Hepatocyte (in vitro differentiated cells): ENCODE measurements at regions not wholly inside any gene's neighbourhood (a gene's known extent, or its start where the extent isn't known, plus 50 kb on each side); places are given as distances from the start of the nearest gene placed in this dataset.

Source experiments
- DNase-seq: peaks from one replicate; pipeline ENCODE4 v3.0.0-alpha.2; 2016; ENCODE audit warnings: low spot score
- H2AFZ ChIP-seq: fragments of 200-600 bp; sonication (generic); 2 replicates; pipeline ENCODE4 v1.6.0; 2016; ENCODE audit warnings: antibody characterized with exemption, mild to moderate bottlenecking
- H3K27ac ChIP-seq: fragments of 200-600 bp; sonication (generic); 2 replicates; pipeline ENCODE4 v1.5.1; 2016; ENCODE audit warnings: mild to moderate bottlenecking
- H3K27me3 ChIP-seq: fragments of 200-600 bp; sonication (generic); 2 replicates; pipeline ENCODE4 v1.6.1; 2016
- H3K36me3 ChIP-seq: fragments of 200-600 bp; sonication (generic); replicated peaks from 2 replicates; pipeline ENCODE4 v1.5.1; 2016; ENCODE audit warnings: low read depth; ENCODE audit not compliant: insufficient read depth
- H3K4me1 ChIP-seq: fragments of 200-600 bp; sonication (generic); 2 replicates; pipeline ENCODE4 v1.5.1; 2016; ENCODE audit warnings: mild to moderate bottlenecking, moderate library complexity; ENCODE audit not compliant: insufficient read depth
- H3K4me2 ChIP-seq: fragments of 200-600 bp; sonication (generic); 2 replicates; pipeline ENCODE4 v1.6.0; 2016
- H3K4me3 ChIP-seq: fragments of 200-600 bp; sonication (generic); 2 replicates; pipeline ENCODE4 v1.5.1; 2016; ENCODE audit warnings: mild to moderate bottlenecking
- H3K79me2 ChIP-seq: fragments of 200-600 bp; sonication (generic); 2 replicates; pipeline ENCODE4 v1.6.0; 2017; ENCODE audit warnings: mild to moderate bottlenecking
- H3K9me2 ChIP-seq: fragments of 200-600 bp; sonication (generic); replicated peaks from 2 replicates; pipeline ENCODE4 v1.6.0; 2017; ENCODE audit warnings: mild to moderate bottlenecking; ENCODE audit not compliant: insufficient read depth
- H3K9me3 ChIP-seq: fragments of 200-600 bp; sonication (generic); 2 replicates; pipeline ENCODE4 v1.5.1; 2016; ENCODE audit warnings: low read depth, mild to moderate bottlenecking
- H4K20me1 ChIP-seq: fragments of 200-600 bp; sonication (generic); 2 replicates; pipeline ENCODE4 v1.6.0; 2016; ENCODE audit warnings: mild to moderate bottlenecking; ENCODE audit not compliant: insufficient read depth, poor library complexity, severe bottlenecking
- CTCF ChIP-seq: fragments of 200-600 bp; sonication (generic); IDR thresholded peaks from 2 replicates; pipeline ENCODE4 v1.5.1; 2016; ENCODE audit warnings: antibody characterized with exemption, mild to moderate bottlenecking; ENCODE audit not compliant: poor library complexity
- EZH2 ChIP-seq: fragments of 200-600 bp; sonication (generic); IDR thresholded peaks from 2 replicates; pipeline ENCODE4 v1.6.1; 2016; ENCODE audit warnings: antibody characterized with exemption, mild to moderate bottlenecking, borderline replicate concordance
- EZH2phosphoT487 ChIP-seq: fragments of 200-600 bp; sonication (generic); IDR thresholded peaks from one replicate; pipeline ENCODE4 v1.6.1; 2018; ENCODE audit warnings: antibody characterized with exemption, mild to moderate bottlenecking, low read depth, moderate library complexity; ENCODE audit not compliant: unreplicated experiment, severe bottlenecking
- WGBS: methylation state at CpG from one replicate; pipeline ENCODE4 v1.1.6; 2016; ENCODE audit warnings: low lambda C conversion rate; ENCODE audit errors: missing lambda C conversion rate; 5-methylcytosine and 5-hydroxymethylcytosine counted together

- no peaks in the 10 kb centered on the region for H3K4me1 ChIP-seq
- no peaks in the 10 kb centered on the region for H3K9me3 ChIP-seq
- H3K36me3 ChIP-seq: no peaks in the 10 kb centered on the region
- H2AFZ ChIP-seq: no peak overlapping the region
- H3K27ac ChIP-seq: no peak overlapping the region
- H3K9me2 ChIP-seq: no peaks in the 10 kb centered on the region
- TF ChIP-seq CTCF (no peak), EZH2 (no peak)
- no peak overlapping the region for H3K4me3 ChIP-seq
- no peaks in the 10 kb centered on the region for H3K27me3 ChIP-seq
- H4K20me1 ChIP-seq: no peaks in the 10 kb centered on the region
- DNase-seq: no peak
- no peaks in the 10 kb centered on the region for H3K79me2 ChIP-seq
- H3K4me2 ChIP-seq: no peak overlapping the region
Observed at GRCh38 chr11:110890995-110891394, 178.8 kb upstream of the ARHGAP20 start.

GRCh38 chr11:110886288-110886970 is 174.2 kb upstream of the ARHGAP20 start:
- H3K27ac ChIP-seq: no peak overlapping the region
- H4K20me1 ChIP-seq: no peaks in the 10 kb centered on the region
- H3K27me3 ChIP-seq: no peaks in the 10 kb centered on the region
- no peak for DNase-seq
- H3K9me3 ChIP-seq: no peaks in the 10 kb centered on the region
- no peaks in the 10 kb centered on the region for H3K79me2 ChIP-seq
- no peaks in the 10 kb centered on the region for H3K36me3 ChIP-seq
- no peak overlapping the region for H3K4me2 ChIP-seq
- no peak overlapping the region for H2AFZ ChIP-seq
- H3K4me3 ChIP-seq: no peak overlapping the region
- no peak for TF ChIP-seq EZH2phosphoT487
- no peak for TF ChIP-seq EZH2
- no peaks in the 10 kb centered on the region for H3K9me2 ChIP-seq
- no peaks in the 10 kb centered on the region for H3K4me1 ChIP-seq
- WGBS: 87% methylated on average over 3 of the region's 3 CpGs

- no peaks in the 10 kb centered on the region for H3K9me3 ChIP-seq
- WGBS: 58% methylated on average over 3 of the region's 3 CpGs
- H3K4me2 ChIP-seq: no peak overlapping the region
- H3K9me2 ChIP-seq: no peaks in the 10 kb centered on the region
- H2AFZ ChIP-seq: no peak overlapping the region
- no peaks in the 10 kb centered on the region for H3K27me3 ChIP-seq
- no peak overlapping the region for H3K27ac ChIP-seq
- H3K36me3 ChIP-seq: no peaks in the 10 kb centered on the region
- H3K4me3 ChIP-seq: no peak overlapping the region
- DNase-seq: no peak
- TF ChIP-seq CTCF (no peak), EZH2 (no peak), EZH2phosphoT487 (no peak)
- no peaks in the 10 kb centered on the region for H3K4me1 ChIP-seq
- H3K79me2 ChIP-seq: no peaks in the 10 kb centered on the region
- H4K20me1 ChIP-seq: no peaks in the 10 kb centered on the region
Observed at GRCh38 chr11:110883256-110883655, 171.0 kb upstream of the ARHGAP20 start.

- H3K36me3 ChIP-seq: no peaks in the 10 kb centered on the region
- DNase-seq: no peak
- no peak overlapping the region for H3K4me3 ChIP-seq
- TF ChIP-seq CTCF: no peak
- TF ChIP-seq EZH2phosphoT487: no peak
- no peaks in the 10 kb centered on the region for H3K9me2 ChIP-seq
- no peaks in the 10 kb centered on the region for H3K9me3 ChIP-seq
- H3K27ac ChIP-seq: no peak overlapping the region
- no peak overlapping the region for H2AFZ ChIP-seq
- H3K79me2 ChIP-seq: no peaks in the 10 kb centered on the region
- no peaks in the 10 kb centered on the region for H3K27me3 ChIP-seq
- 56% methylated on average over 1 of the region's 1 CpG for WGBS
- H4K20me1 ChIP-seq: no peaks in the 10 kb centered on the region
- no peak overlapping the region for H3K4me2 ChIP-seq
- H3K4me1 ChIP-seq: no peaks in the 10 kb centered on the region
Observed at GRCh38 chr11:110878513-110878912, 166.3 kb upstream of the ARHGAP20 start.
